GM12878 (cell line): ENCODE measurements at regions not wholly inside any gene's neighbourhood (a gene's known extent, or its start where the extent isn't known, plus 50 kb on each side); places are given as distances from the start of the nearest gene placed in this dataset.

Experiments
- FOXM1 ChIP-seq: IDR thresholded peaks from 2 replicates; pipeline ENCODE4 v1.6.1; 2012; ENCODE audit warnings: low read depth, mild to moderate bottlenecking, inconsistent platforms, low read length, moderate library complexity
- NFYA ChIP-seq: IDR thresholded peaks from 2 replicates; pipeline ENCODE4 v1.6.1; 2011; ENCODE audit warnings: low read depth, mild to moderate bottlenecking, low read length, improper control_type of control experiment, borderline replicate concordance
- POLR2AphosphoS5 ChIP-seq: IDR thresholded peaks from 2 replicates; pipeline ENCODE4 v1.6.1; 2011; ENCODE audit warnings: mild to moderate bottlenecking, low read length, inconsistent platforms
- REST ChIP-seq: IDR thresholded peaks from 2 replicates; pipeline ENCODE4 v1.6.1; 2012; ENCODE audit warnings: mild to moderate bottlenecking, low read depth, low read length
- ZSCAN29 ChIP-seq: fragments of 450-650 bp; IDR thresholded peaks from 2 replicates; pipeline ENCODE4 v1.6.1; 2017; ENCODE audit warnings: mild to moderate bottlenecking, moderate library complexity
- TF ChIP-seq, protein P1 (sequence below): fragments of 450-650 bp; formaldehyde crosslinking; IDR thresholded peaks from 2 replicates; pipeline ENCODE4 v1.4.0; 2020; ENCODE audit warnings: mild to moderate bottlenecking, moderate library complexity
- TF ChIP-seq, protein P2 (sequence below): IDR thresholded peaks from 2 replicates; pipeline ENCODE4 v1.6.1; 2012; ENCODE audit warnings: improper control_type of control experiment, low read depth, low read length; ENCODE audit not compliant: insufficient replicate concordance

GRCh38 chr5:5738797-5739489 lies 316.5 kb downstream of the ICE1 start (continued):
- TF ChIP-seq POLR2AphosphoS5 (no peak), NFYA (no peak), ZSCAN29 (no peak), FOXM1 (no peak), REST (no peak)
- TF ChIP-seq, protein P1, sequence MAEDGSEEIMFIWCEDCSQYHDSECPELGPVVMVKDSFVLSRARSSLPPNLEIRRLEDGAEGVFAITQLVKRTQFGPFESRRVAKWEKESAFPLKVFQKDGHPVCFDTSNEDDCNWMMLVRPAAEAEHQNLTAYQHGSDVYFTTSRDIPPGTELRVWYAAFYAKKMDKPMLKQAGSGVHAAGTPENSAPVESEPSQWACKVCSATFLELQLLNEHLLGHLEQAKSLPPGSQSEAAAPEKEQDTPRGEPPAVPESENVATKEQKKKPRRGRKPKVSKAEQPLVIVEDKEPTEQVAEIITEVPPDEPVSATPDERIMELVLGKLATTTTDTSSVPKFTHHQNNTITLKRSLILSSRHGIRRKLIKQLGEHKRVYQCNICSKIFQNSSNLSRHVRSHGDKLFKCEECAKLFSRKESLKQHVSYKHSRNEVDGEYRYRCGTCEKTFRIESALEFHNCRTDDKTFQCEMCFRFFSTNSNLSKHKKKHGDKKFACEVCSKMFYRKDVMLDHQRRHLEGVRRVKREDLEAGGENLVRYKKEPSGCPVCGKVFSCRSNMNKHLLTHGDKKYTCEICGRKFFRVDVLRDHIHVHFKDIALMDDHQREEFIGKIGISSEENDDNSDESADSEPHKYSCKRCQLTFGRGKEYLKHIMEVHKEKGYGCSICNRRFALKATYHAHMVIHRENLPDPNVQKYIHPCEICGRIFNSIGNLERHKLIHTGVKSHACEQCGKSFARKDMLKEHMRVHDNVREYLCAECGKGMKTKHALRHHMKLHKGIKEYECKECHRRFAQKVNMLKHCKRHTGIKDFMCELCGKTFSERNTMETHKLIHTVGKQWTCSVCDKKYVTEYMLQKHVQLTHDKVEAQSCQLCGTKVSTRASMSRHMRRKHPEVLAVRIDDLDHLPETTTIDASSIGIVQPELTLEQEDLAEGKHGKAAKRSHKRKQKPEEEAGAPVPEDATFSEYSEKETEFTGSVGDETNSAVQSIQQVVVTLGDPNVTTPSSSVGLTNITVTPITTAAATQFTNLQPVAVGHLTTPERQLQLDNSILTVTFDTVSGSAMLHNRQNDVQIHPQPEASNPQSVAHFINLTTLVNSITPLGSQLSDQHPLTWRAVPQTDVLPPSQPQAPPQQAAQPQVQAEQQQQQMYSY (CRISPR knock-in tag), result no peak
- TF ChIP-seq, protein P2, sequence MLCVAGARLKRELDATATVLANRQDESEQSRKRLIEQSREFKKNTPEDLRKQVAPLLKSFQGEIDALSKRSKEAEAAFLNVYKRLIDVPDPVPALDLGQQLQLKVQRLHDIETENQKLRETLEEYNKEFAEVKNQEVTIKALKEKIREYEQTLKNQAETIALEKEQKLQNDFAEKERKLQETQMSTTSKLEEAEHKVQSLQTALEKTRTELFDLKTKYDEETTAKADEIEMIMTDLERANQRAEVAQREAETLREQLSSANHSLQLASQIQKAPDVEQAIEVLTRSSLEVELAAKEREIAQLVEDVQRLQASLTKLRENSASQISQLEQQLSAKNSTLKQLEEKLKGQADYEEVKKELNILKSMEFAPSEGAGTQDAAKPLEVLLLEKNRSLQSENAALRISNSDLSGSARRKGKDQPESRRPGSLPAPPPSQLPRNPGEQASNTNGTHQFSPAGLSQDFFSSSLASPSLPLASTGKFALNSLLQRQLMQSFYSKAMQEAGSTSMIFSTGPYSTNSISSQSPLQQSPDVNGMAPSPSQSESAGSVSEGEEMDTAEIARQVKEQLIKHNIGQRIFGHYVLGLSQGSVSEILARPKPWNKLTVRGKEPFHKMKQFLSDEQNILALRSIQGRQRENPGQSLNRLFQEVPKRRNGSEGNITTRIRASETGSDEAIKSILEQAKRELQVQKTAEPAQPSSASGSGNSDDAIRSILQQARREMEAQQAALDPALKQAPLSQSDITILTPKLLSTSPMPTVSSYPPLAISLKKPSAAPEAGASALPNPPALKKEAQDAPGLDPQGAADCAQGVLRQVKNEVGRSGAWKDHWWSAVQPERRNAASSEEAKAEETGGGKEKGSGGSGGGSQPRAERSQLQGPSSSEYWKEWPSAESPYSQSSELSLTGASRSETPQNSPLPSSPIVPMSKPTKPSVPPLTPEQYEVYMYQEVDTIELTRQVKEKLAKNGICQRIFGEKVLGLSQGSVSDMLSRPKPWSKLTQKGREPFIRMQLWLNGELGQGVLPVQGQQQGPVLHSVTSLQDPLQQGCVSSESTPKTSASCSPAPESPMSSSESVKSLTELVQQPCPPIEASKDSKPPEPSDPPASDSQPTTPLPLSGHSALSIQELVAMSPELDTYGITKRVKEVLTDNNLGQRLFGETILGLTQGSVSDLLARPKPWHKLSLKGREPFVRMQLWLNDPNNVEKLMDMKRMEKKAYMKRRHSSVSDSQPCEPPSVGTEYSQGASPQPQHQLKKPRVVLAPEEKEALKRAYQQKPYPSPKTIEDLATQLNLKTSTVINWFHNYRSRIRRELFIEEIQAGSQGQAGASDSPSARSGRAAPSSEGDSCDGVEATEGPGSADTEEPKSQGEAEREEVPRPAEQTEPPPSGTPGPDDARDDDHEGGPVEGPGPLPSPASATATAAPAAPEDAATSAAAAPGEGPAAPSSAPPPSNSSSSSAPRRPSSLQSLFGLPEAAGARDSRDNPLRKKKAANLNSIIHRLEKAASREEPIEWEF, result no peak
